ENCODE measurements at regions not wholly inside any gene's neighbourhood (a gene's known extent, or its start where the extent isn't known, plus 50 kb on each side); places are given as distances from the start of the nearest gene placed in this dataset.

- Mint-ChIP-seq H3K9me3 (ENCODE audit: low read depth, unreplicated experiment) (peaks cover under 1% of the 10 kb centered on the region), H3K4me1 (ENCODE audit: low read depth, unreplicated experiment) (peaks cover 7% of the 10 kb centered on the region), H3K4me3 (ENCODE audit: low read depth, unreplicated experiment) (no peak overlapping the region), H3K27ac (ENCODE audit: unreplicated experiment) (no peak overlapping the region), H3K36me3 (ENCODE audit: insufficient read depth, unreplicated experiment) (no peaks in the 10 kb centered on the region), H3K27me3 (ENCODE audit: unreplicated experiment) (no peaks in the 10 kb centered on the region)
- intact Hi-C loops (cut with micrococcal nuclease; ENCODE audit: unreplicated experiment), result no loop called here
- no TSS peak for BruUV-seq (replicated peaks)
- CTCF ChIA-PET, result interaction anchor here (1.0 kb wide), 1 partner anchor 47 kb away, joined by 3 read pairs; no protein-coding TSS in a partner anchor
- DNase-seq, result no peak
- no peak for TF ChIP-seq CTCF (IDR thresholded peaks at IDR 0.05; ENCODE audit: unreplicated experiment)
These were observed 101.8 kb downstream of the CYP26A1 start for GRCh38 chr10:93175490-93175889.

GRCh38 chr10:93177511-93177910 is 103.8 kb downstream of the CYP26A1 start:
- CTCF ChIA-PET, result no interaction called here
- Mint-ChIP-seq H3K27ac (ENCODE audit: unreplicated experiment) (no peak overlapping the region), H3K36me3 (ENCODE audit: insufficient read depth, unreplicated experiment) (no peaks in the 10 kb centered on the region), H3K9me3 (ENCODE audit: low read depth, unreplicated experiment) (no peaks in the 10 kb centered on the region), H3K4me3 (ENCODE audit: low read depth, unreplicated experiment) (no peak overlapping the region), H3K27me3 (ENCODE audit: unreplicated experiment) (no peaks in the 10 kb centered on the region), H3K4me1 (ENCODE audit: low read depth, unreplicated experiment) (peaks cover 7% of the 10 kb centered on the region)
- BruUV-seq (replicated peaks), result no TSS peak
- TF ChIP-seq CTCF (IDR thresholded peaks at IDR 0.05; ENCODE audit: unreplicated experiment), result no peak
- intact Hi-C loops (cut with micrococcal nuclease; ENCODE audit: unreplicated experiment), result no loop called here
- no peak for DNase-seq

GRCh38 chr10:93178226-93178625 is 104.5 kb downstream of the CYP26A1 start:
- no peak overlapping the region for H3K4me3 Mint-ChIP-seq (ENCODE audit: low read depth, unreplicated experiment)
- no peaks in the 10 kb centered on the region for H3K27me3 Mint-ChIP-seq (ENCODE audit: unreplicated experiment)
- BruUV-seq (replicated peaks), result no TSS peak
- DNase-seq, result no peak
- peaks cover 7% of the 10 kb centered on the region for H3K4me1 Mint-ChIP-seq (ENCODE audit: low read depth, unreplicated experiment)
- CTCF ChIA-PET, result no interaction called here
- H3K36me3 Mint-ChIP-seq (ENCODE audit: insufficient read depth, unreplicated experiment), result no peaks in the 10 kb centered on the region
- TF ChIP-seq CTCF (IDR thresholded peaks at IDR 0.05; ENCODE audit: unreplicated experiment), result no peak
- intact Hi-C loops (cut with micrococcal nuclease; ENCODE audit: unreplicated experiment), result no loop called here
- no peak overlapping the region for H3K27ac Mint-ChIP-seq (ENCODE audit: unreplicated experiment)
- H3K9me3 Mint-ChIP-seq (ENCODE audit: low read depth, unreplicated experiment), result no peaks in the 10 kb centered on the region

GRCh38 chr10:93180482-93180931 is 106.8 kb downstream of the CYP26A1 start:
- no peaks in the 10 kb centered on the region for H3K36me3 Mint-ChIP-seq (ENCODE audit: insufficient read depth, unreplicated experiment)
- no peaks in the 10 kb centered on the region for H3K9me3 Mint-ChIP-seq (ENCODE audit: low read depth, unreplicated experiment)
- H3K4me3 Mint-ChIP-seq (ENCODE audit: low read depth, unreplicated experiment), result no peak overlapping the region
- H3K4me1 Mint-ChIP-seq (ENCODE audit: low read depth, unreplicated experiment), result no peaks in the 10 kb centered on the region
- BruUV-seq (replicated peaks), result no TSS peak
- no peak for TF ChIP-seq CTCF (IDR thresholded peaks at IDR 0.05; ENCODE audit: unreplicated experiment)
- no peak overlapping the region for H3K27ac Mint-ChIP-seq (ENCODE audit: unreplicated experiment)
- no peak for DNase-seq
- CTCF ChIA-PET, result no interaction called here
- H3K27me3 Mint-ChIP-seq (ENCODE audit: unreplicated experiment), result no peaks in the 10 kb centered on the region
- intact Hi-C loops (cut with micrococcal nuclease; ENCODE audit: unreplicated experiment), result no loop called here
